ENCODE measurements at regions not wholly inside any gene's neighbourhood (a gene's known extent, or its start where the extent isn't known, plus 50 kb on each side); places are given as distances from the start of the nearest gene placed in this dataset.

DNA sequence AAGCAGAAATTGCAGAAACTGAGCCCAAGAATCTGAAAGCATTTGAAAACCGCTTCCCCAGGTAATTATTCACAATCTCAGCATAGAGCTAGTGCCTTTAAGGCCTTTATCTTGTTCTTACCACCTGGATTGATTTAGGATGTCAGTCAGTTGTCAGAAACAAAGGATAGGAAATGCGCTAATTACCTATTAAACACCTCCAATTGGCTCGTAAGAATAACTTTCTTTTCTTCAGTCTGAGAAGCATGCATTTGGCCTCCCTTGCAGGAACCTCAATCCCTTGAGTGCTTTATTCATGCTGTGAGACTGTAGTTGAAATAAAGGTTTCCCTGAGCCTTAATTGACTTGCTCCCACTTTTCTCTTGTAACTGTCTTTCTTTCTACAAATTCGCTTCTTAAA, 400.3 kb upstream of the LRATD1 start:
- 84 to 88% methylated on average over 4 of the region's 4 CpGs for WGBS, 2 donors (ENCODE audit: low coverage in 1 of 2)
- TF ChIP-seq EP300 (IDR thresholded peaks at IDR 0.05; ENCODE audit: low read depth) (no peak), POLR2AphosphoS5 (IDR thresholded peaks at IDR 0.05) (no peak), POLR2A (IDR thresholded peaks at IDR 0.05) (no peak)
- TF ChIP-seq, protein P1, sequence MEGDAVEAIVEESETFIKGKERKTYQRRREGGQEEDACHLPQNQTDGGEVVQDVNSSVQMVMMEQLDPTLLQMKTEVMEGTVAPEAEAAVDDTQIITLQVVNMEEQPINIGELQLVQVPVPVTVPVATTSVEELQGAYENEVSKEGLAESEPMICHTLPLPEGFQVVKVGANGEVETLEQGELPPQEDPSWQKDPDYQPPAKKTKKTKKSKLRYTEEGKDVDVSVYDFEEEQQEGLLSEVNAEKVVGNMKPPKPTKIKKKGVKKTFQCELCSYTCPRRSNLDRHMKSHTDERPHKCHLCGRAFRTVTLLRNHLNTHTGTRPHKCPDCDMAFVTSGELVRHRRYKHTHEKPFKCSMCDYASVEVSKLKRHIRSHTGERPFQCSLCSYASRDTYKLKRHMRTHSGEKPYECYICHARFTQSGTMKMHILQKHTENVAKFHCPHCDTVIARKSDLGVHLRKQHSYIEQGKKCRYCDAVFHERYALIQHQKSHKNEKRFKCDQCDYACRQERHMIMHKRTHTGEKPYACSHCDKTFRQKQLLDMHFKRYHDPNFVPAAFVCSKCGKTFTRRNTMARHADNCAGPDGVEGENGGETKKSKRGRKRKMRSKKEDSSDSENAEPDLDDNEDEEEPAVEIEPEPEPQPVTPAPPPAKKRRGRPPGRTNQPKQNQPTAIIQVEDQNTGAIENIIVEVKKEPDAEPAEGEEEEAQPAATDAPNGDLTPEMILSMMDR (IDR thresholded peaks at IDR 0.05), result no peak
- DNase-seq, result no peak
- H3K27ac ChIP-seq, result no peak overlapping the region
- intact Hi-C loops (cut with DNase I; ENCODE audit: low total_unique reads) (no loop called here), in situ Hi-C loops (cut with MboI; ENCODE audit: low pct_ligation_motif_present in 1 of 4, low pct_unique_long_range_greater_than_20kb in 1 of 4, low sequenced_read_pairs in 3 of 4) (no loop called here)
- H3K36me3 ChIP-seq, result no peaks in the 10 kb centered on the region
- no peak overlapping the region for H3K4me3 ChIP-seq
- H3K4me1 ChIP-seq, result no peaks in the 10 kb centered on the region
- no peaks in the 10 kb centered on the region for H3K27me3 ChIP-seq
- H3K9me3 ChIP-seq, result no peaks in the 10 kb centered on the region

DNA sequence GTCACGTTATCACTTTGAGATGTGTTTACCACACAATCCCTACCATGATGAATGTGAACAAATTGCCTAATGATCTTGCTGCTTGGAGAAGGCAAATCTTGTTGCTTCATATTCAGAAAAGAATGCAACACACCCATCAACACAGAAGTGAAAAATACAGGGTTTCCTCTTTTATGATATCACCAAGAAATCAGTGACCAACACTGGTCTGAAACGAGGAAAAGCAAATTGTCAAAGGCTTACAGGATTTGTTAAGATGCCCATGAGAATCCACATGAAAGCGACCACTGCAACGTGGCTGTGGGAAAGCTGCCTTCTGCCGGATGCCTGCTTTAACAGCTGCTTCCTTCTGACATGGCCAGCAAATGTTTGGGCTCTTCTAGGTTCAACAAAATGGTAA, 397.6 kb upstream of the LRATD1 start:
- Histone ChIP-seq H3K27ac (no peak overlapping the region), H3K4me1 (no peaks in the 10 kb centered on the region), H3K4me3 (no peak overlapping the region), H3K27me3 (no peaks in the 10 kb centered on the region), H3K36me3 (no peaks in the 10 kb centered on the region), H3K9me3 (no peaks in the 10 kb centered on the region)
- DNase-seq, result no peak
- in situ Hi-C loops (cut with MboI; ENCODE audit: low pct_ligation_motif_present in 1 of 4, low pct_unique_long_range_greater_than_20kb in 1 of 4, low sequenced_read_pairs in 3 of 4) (no loop called here), intact Hi-C loops (cut with DNase I; ENCODE audit: low total_unique reads) (no loop called here)
- WGBS, 2 donors (ENCODE audit: low coverage in 1 of 2), result 55 to 56% methylated on average over 4 to 5 of the region's 5 CpGs
- TF ChIP-seq POLR2AphosphoS5 (IDR thresholded peaks at IDR 0.05) (no peak), EP300 (IDR thresholded peaks at IDR 0.05; ENCODE audit: low read depth) (no peak), POLR2A (IDR thresholded peaks at IDR 0.05) (no peak)
- TF ChIP-seq, protein P1 (IDR thresholded peaks at IDR 0.05), result no peak

DNA sequence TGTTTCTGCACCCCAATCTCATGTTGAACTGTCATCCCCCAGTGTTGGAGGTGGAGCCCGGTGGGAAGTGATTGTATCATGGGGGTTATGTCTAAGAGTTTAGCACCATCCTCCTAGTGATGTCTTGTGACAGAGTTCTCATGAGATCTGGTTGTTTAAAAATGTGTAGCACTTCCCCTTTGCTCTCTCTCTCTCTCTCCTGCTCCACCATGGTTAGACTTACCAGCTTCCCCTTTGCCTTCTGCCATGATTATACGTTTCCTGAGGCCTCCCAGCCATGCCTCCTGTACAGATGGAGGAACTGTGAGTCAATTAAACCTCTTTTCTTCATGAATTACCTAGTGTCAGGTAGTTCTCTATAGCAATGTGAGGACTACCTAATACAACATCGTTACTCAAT, 396.9 kb upstream of the LRATD1 start:
- in situ Hi-C loops (cut with MboI; ENCODE audit: low pct_ligation_motif_present in 1 of 4, low pct_unique_long_range_greater_than_20kb in 1 of 4, low sequenced_read_pairs in 3 of 4) (no loop called here), intact Hi-C loops (cut with DNase I; ENCODE audit: low total_unique reads) (no loop called here)
- no peaks in the 10 kb centered on the region for H3K36me3 ChIP-seq
- H3K4me1 ChIP-seq, result no peaks in the 10 kb centered on the region
- no peaks in the 10 kb centered on the region for H3K27me3 ChIP-seq
- no peaks in the 10 kb centered on the region for H3K9me3 ChIP-seq
- no peak overlapping the region for H3K27ac ChIP-seq
- 77 to 82% methylated on average over 2 to 3 of the region's 3 CpGs for WGBS, 2 donors (ENCODE audit: low coverage in 1 of 2)
- TF ChIP-seq POLR2AphosphoS5 (IDR thresholded peaks at IDR 0.05) (no peak), EP300 (IDR thresholded peaks at IDR 0.05; ENCODE audit: low read depth) (no peak), POLR2A (IDR thresholded peaks at IDR 0.05) (no peak)
- TF ChIP-seq, protein P1 (IDR thresholded peaks at IDR 0.05), result no peak
- H3K4me3 ChIP-seq, result no peak overlapping the region
- no peak for DNase-seq

DNA sequence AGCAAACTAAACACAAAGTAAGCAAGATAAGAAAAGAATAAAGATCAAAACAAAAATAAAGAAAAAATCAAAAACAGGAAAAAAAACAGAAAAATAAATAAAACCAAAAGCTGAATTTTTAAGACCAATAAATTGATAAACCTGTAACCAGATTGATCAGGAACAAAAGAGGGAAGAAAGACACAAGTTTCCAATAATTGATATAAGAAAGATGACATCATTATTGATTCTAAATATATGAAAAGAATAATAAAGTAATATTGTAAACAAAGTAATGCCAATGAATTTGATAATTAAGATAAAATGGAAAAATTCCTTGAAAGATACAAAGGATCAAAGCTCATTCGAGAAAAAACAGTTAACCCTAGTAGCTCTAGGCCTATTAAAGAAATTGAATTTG, 394.6 kb upstream of the LRATD1 start:
- intact Hi-C loops (cut with DNase I; ENCODE audit: low total_unique reads), result no loop called here
- H3K27me3 ChIP-seq, result no peaks in the 10 kb centered on the region
- in situ Hi-C loops (cut with MboI; ENCODE audit: low pct_ligation_motif_present in 1 of 4, low pct_unique_long_range_greater_than_20kb in 1 of 4, low sequenced_read_pairs in 3 of 4), result no loop called here
- DNase-seq, result no peak
- TF ChIP-seq, protein P1 (IDR thresholded peaks at IDR 0.05), result no peak
- TF ChIP-seq POLR2A (IDR thresholded peaks at IDR 0.05), result no peak
- no peak for TF ChIP-seq POLR2AphosphoS5 (IDR thresholded peaks at IDR 0.05)
- TF ChIP-seq EP300 (IDR thresholded peaks at IDR 0.05; ENCODE audit: low read depth), result no peak
- H3K9me3 ChIP-seq, result no peaks in the 10 kb centered on the region
- H3K27ac ChIP-seq, result no peak overlapping the region
- no peaks in the 10 kb centered on the region for H3K36me3 ChIP-seq
- H3K4me3 ChIP-seq, result no peak overlapping the region
- 69 to 89% methylated on average over 1 of the region's 1 CpG for WGBS, 2 donors (ENCODE audit: low coverage in 1 of 2)
- no peaks in the 10 kb centered on the region for H3K4me1 ChIP-seq
